OCI-LY1 (cell line): ENCODE measurements at regions not wholly inside any gene's neighbourhood (a gene's known extent, or its start where the extent isn't known, plus 50 kb on each side); places are given as distances from the start of the nearest gene placed in this dataset.

Experiments used
- H2AFZ ChIP-seq: fragments of 200-600 bp; sonication (generic), shearing (Covaris generic); 2 replicates; pipeline ENCODE4 v1.6.0; 2014; ENCODE audit warnings: antibody characterized with exemption, mild to moderate bottlenecking, low read length
- H3F3A ChIP-seq: fragments of 200-600 bp; sonication (generic), shearing (Covaris generic); 2 replicates; pipeline ENCODE4 v1.6.0; 2014; ENCODE audit warnings: mild to moderate bottlenecking, antibody characterized with exemption, low read length, moderate library complexity; ENCODE audit not compliant: insufficient read depth
- H3K27ac ChIP-seq: fragments of 200-600 bp; sonication (generic); 2 replicates; pipeline ENCODE4 v1.5.1; 2014; ENCODE audit warnings: low read length, mixed run types, mild to moderate bottlenecking, low read depth; ENCODE audit not compliant: poor library complexity, severe bottlenecking
- H3K27me3 ChIP-seq: fragments of 200-600 bp; sonication (generic); 2 replicates; pipeline ENCODE4 v1.6.0; 2014; ENCODE audit warnings: antibody characterized with exemption, mild to moderate bottlenecking, low read length, moderate library complexity; ENCODE audit not compliant: insufficient read depth
- H3K36me3 ChIP-seq: fragments of 200-600 bp; sonication (generic); 2 replicates; pipeline ENCODE4 v1.6.1; 2014; ENCODE audit warnings: mild to moderate bottlenecking, antibody characterized with exemption, low read length, moderate library complexity, mixed read lengths; ENCODE audit not compliant: insufficient read depth
- H3K4me1 ChIP-seq: fragments of 200-600 bp; sonication (generic); 2 replicates; pipeline ENCODE4 v1.5.1; 2014; ENCODE audit warnings: mild to moderate bottlenecking, low read length, moderate library complexity; ENCODE audit not compliant: insufficient read depth, severe bottlenecking
- H3K4me2 ChIP-seq: fragments of 200-600 bp; sonication (generic), shearing (Covaris generic); 2 replicates; pipeline ENCODE4 v1.6.1; 2014; ENCODE audit warnings: low read length
- H3K4me3 ChIP-seq: fragments of 200-600 bp; sonication (generic); 2 replicates; pipeline ENCODE4 v1.5.1; 2014; ENCODE audit warnings: low read length, low read depth, mild to moderate bottlenecking, mixed read lengths; ENCODE audit not compliant: poor library complexity, severe bottlenecking
- H3K79me2 ChIP-seq: fragments of 200-600 bp; shearing (Covaris generic); 2 replicates; pipeline ENCODE4 v1.6.1; 2016; ENCODE audit warnings: mixed run types, low read length, mixed read lengths; ENCODE audit not compliant: insufficient read depth
- H3K9ac ChIP-seq: fragments of 200-600 bp; sonication (generic), shearing (Covaris generic); 2 replicates; pipeline ENCODE4 v1.6.1; 2014; ENCODE audit warnings: mild to moderate bottlenecking, low read length, mixed read lengths
- H3K9me2 ChIP-seq: fragments of 200-600 bp; sonication (generic), shearing (Covaris generic); 2 replicates; pipeline ENCODE4 v1.6.1; 2014; ENCODE audit warnings: low read depth, mild to moderate bottlenecking, low read length, mixed read lengths
- H3K9me3 ChIP-seq: fragments of 200-600 bp; shearing (Covaris generic); 2 replicates; pipeline ENCODE4 v1.6.1; 2014; ENCODE audit warnings: low read length, mixed read lengths
- H4K20me1 ChIP-seq: fragments of 200-600 bp; sonication (generic), shearing (Covaris generic); 2 replicates; pipeline ENCODE4 v1.6.0; 2016; ENCODE audit warnings: mild to moderate bottlenecking, low read length; ENCODE audit not compliant: insufficient read depth
- CTCF ChIP-seq: fragments of 200-600 bp; sonication (generic), shearing (Covaris generic); IDR thresholded peaks from 2 replicates; pipeline ENCODE4 v1.5.1; 2017; ENCODE audit warnings: mild to moderate bottlenecking, antibody characterized with exemption, low read length, moderate library complexity, mixed read lengths
- EZH2 ChIP-seq: fragments of 200-600 bp; sonication (generic), shearing (Covaris generic); IDR thresholded peaks from 2 replicates; pipeline ENCODE4 v1.8.0; 2017; ENCODE audit warnings: borderline replicate concordance, mixed run types, mild to moderate bottlenecking, antibody characterized with exemption, low read length, moderate library complexity, mixed read lengths

GRCh38 chr16:86217891-86218270, 292.4 kb upstream of the FOXF1 start:
- no peak overlapping the region for H3K4me3 ChIP-seq
- TF ChIP-seq CTCF (no peak), EZH2 (no peak)
- H4K20me1 ChIP-seq = no peaks in the 10 kb centered on the region
- H3F3A ChIP-seq = no peaks in the 10 kb centered on the region
- 0 out of 2 replicates have a peak, but pooled peaks cover 5% of the 10 kb centered on the region for H3K27me3 ChIP-seq
- no peak overlapping the region for H3K9ac ChIP-seq
- H3K36me3 ChIP-seq = no peaks in the 10 kb centered on the region
- no peaks in the 10 kb centered on the region for H3K9me2 ChIP-seq
- H2AFZ ChIP-seq = no peak overlapping the region
- no peaks in the 10 kb centered on the region for H3K79me2 ChIP-seq
- H3K4me1 ChIP-seq = no peaks in the 10 kb centered on the region
- H3K9me3 ChIP-seq = no peaks in the 10 kb centered on the region
- H3K4me2 ChIP-seq = no peak overlapping the region
- no peak overlapping the region for H3K27ac ChIP-seq

- Histone ChIP-seq H3K4me2 (no peak overlapping the region), H3K4me1 (no peaks in the 10 kb centered on the region), H3K9me2 (no peaks in the 10 kb centered on the region), H3K27ac (no peak overlapping the region), H3K9ac (no peak overlapping the region), H3K4me3 (no peak overlapping the region), H3F3A (no peaks in the 10 kb centered on the region), H3K27me3 (0 out of 2 replicates have a peak, but pooled peaks cover 5% of the 10 kb centered on the region), H3K79me2 (no peaks in the 10 kb centered on the region), H3K9me3 (no peaks in the 10 kb centered on the region), H3K36me3 (no peaks in the 10 kb centered on the region), H4K20me1 (no peaks in the 10 kb centered on the region), H2AFZ (no peak overlapping the region)
- no peak for TF ChIP-seq EZH2
- no peak for TF ChIP-seq CTCF
Observed at GRCh38 chr16:86218479-86219170, 291.7 kb upstream of the FOXF1 start.

- Histone ChIP-seq H3K4me2 (no peak overlapping the region), H4K20me1 (no peaks in the 10 kb centered on the region), H3F3A (no peaks in the 10 kb centered on the region), H3K27ac (no peak overlapping the region), H3K4me1 (no peaks in the 10 kb centered on the region), H3K9me3 (no peaks in the 10 kb centered on the region), H3K4me3 (no peak overlapping the region), H3K9ac (no peak overlapping the region), H3K36me3 (no peaks in the 10 kb centered on the region), H3K27me3 (peaks cover 5% of the 10 kb centered on the region; the same call in 1 of the 2 replicates), H3K9me2 (no peaks in the 10 kb centered on the region), H3K79me2 (no peaks in the 10 kb centered on the region), H2AFZ (no peak overlapping the region)
- TF ChIP-seq EZH2 (no peak), CTCF (no peak)
Observed at GRCh38 chr16:86219655-86220445, 290.5 kb upstream of the FOXF1 start.
